Femur (tissue), 1 donor: ENCODE measurements at regions not wholly inside any gene's neighbourhood (a gene's known extent, or its start where the extent isn't known, plus 50 kb on each side); places are given as distances from the start of the nearest gene placed in this dataset.

Source experiments
- DNase-seq: peaks from one replicate; pipeline ENCODE4 v3.0.0-alpha.2; 2017

- no peak for DNase-seq
Measured at GRCh38 chr10:8923096-8923495, 868.6 kb downstream of the GATA3 start.

- DNase-seq: no peak
Measured at GRCh38 chr10:8927705-8928104, 873.2 kb downstream of the GATA3 start.

GRCh38 chr10:8946451-8946850 is 892.0 kb downstream of the GATA3 start:
- no peak for DNase-seq

- no peak for DNase-seq
Measured at GRCh38 chr10:8950978-8951377, 896.5 kb downstream of the GATA3 start.

GRCh38 chr10:8951440-8952089 is 897.1 kb downstream of the GATA3 start:
- no peak for DNase-seq

- DNase-seq: no peak
Measured at GRCh38 chr10:8956400-8956799, 901.9 kb downstream of the GATA3 start.

GRCh38 chr10:8962249-8962648 is 907.8 kb downstream of the GATA3 start:
- no peak for DNase-seq

GRCh38 chr10:8967061-8967460 is 912.6 kb downstream of the GATA3 start:
- no peak for DNase-seq

GRCh38 chr10:8969853-8970252 is 915.4 kb downstream of the GATA3 start:
- DNase-seq: no peak

GRCh38 chr10:8975535-8975934 is 921.0 kb downstream of the GATA3 start:
- DNase-seq: no peak

GRCh38 chr10:8978100-8978499 is 923.6 kb downstream of the GATA3 start:
- DNase-seq: no peak

- no peak for DNase-seq
Measured at GRCh38 chr10:8979976-8980375, 925.5 kb downstream of the GATA3 start.

- DNase-seq: no peak
Measured at GRCh38 chr10:8981277-8981676, 926.8 kb downstream of the GATA3 start.

GRCh38 chr10:8985651-8986050 is 931.2 kb downstream of the GATA3 start:
- no peak for DNase-seq

- no peak for DNase-seq
Measured at GRCh38 chr10:8986975-8987374, 932.5 kb downstream of the GATA3 start.

- DNase-seq: no peak
Measured at GRCh38 chr10:8987712-8988111, 933.2 kb downstream of the GATA3 start.

GRCh38 chr10:8990280-8990987 is 935.9 kb downstream of the GATA3 start:
- DNase-seq: no peak

- no peak for DNase-seq
Measured at GRCh38 chr10:8992009-8992408, 937.5 kb downstream of the GATA3 start.

- no peak for DNase-seq
Measured at GRCh38 chr10:8993864-8994263, 939.4 kb downstream of the GATA3 start.

GRCh38 chr10:8998751-8999150 is 944.3 kb downstream of the GATA3 start:
- DNase-seq: no peak

GRCh38 chr10:9003122-9003521 is 948.6 kb downstream of the GATA3 start:
- DNase-seq: no peak

GRCh38 chr10:9004736-9005135 is 950.2 kb downstream of the GATA3 start:
- DNase-seq: no peak

GRCh38 chr10:9009505-9009904 is 955.0 kb downstream of the GATA3 start:
- DNase-seq: no peak

GRCh38 chr10:9010093-9010492 is 955.6 kb downstream of the GATA3 start:
- DNase-seq: no peak
